Lower lobe of right lung (tissue), 2 donors: ENCODE measurements at regions not wholly inside any gene's neighbourhood (a gene's known extent, or its start where the extent isn't known, plus 50 kb on each side); places are given as distances from the start of the nearest gene placed in this dataset.

Source experiments
- ATAC-seq, 2 donors: fragments of 200-7000 bp; cut with Tn5 transposase; one replicate each; pipeline ENCODE4 v1.9.1; 2020 to 2022; ENCODE audit warnings: mild to moderate bottlenecking in 2 of 2, moderate library complexity in 2 of 2
- DNase-seq: peaks from one replicate; pipeline ENCODE4 v3.0.0-alpha.2; 2020
- H3K27ac ChIP-seq: fragments of 200-600 bp; one replicate; pipeline ENCODE4 v1.8.0; 2022
- H3K27me3 ChIP-seq: fragments of 200-600 bp; one replicate; pipeline ENCODE4 v1.8.0; 2022; ENCODE audit warnings: low read depth
- H3K36me3 ChIP-seq: fragments of 200-600 bp; one replicate; pipeline ENCODE4 v1.8.0; 2022; ENCODE audit warnings: mild to moderate bottlenecking
- H3K4me1 ChIP-seq: fragments of 200-600 bp; one replicate; pipeline ENCODE4 v1.8.0; 2022
- H3K4me3 ChIP-seq: fragments of 200-600 bp; one replicate; pipeline ENCODE4 v1.8.0; 2022; ENCODE audit warnings: mild to moderate bottlenecking
- H3K9me3 ChIP-seq: fragments of 200-600 bp; one replicate; pipeline ENCODE4 v1.8.0; 2022
- intact Hi-C: fragments of 100-400 bp; cut with DNase I; formaldehyde crosslinking; loops from one replicate; pipeline ENCODE4 v1.11.0; 2022
- TF ChIP-seq, protein P1 (sequence below): fragments of 200-600 bp; IDR thresholded peaks from one replicate; pipeline ENCODE4 v1.8.0; 2022; ENCODE audit warnings: antibody characterized with exemption, mild to moderate bottlenecking
- donor health status: DM: no; HTN: yes; CAD: no; lungs with severe emphysema.

DNA sequence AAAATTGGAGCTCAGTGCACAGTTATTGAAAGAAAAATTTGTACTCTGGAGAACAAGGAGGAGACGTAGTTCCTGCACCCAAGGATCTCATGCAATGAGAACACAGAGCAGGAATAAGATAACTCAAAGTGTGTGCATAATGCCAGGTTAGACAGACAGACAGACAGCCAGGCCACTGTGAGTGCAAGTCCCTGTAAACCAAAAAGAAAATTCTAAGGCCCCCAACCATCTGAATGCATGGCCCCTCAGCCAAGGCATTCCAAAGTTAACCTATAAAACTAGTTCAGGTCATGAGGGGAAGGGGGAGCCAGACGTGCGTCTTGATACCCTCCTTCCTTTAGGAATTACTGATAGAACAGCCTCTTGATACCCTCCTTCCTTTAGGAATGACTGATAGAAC lies 94.5 kb upstream of the ENPP6 start:
- H3K27me3 ChIP-seq: no peaks in the 10 kb centered on the region
- H3K27ac ChIP-seq: no peak overlapping the region
- DNase-seq (no peak), ATAC-seq (no peak)
- H3K36me3 ChIP-seq: no peaks in the 10 kb centered on the region
- TF ChIP-seq, protein P1, sequence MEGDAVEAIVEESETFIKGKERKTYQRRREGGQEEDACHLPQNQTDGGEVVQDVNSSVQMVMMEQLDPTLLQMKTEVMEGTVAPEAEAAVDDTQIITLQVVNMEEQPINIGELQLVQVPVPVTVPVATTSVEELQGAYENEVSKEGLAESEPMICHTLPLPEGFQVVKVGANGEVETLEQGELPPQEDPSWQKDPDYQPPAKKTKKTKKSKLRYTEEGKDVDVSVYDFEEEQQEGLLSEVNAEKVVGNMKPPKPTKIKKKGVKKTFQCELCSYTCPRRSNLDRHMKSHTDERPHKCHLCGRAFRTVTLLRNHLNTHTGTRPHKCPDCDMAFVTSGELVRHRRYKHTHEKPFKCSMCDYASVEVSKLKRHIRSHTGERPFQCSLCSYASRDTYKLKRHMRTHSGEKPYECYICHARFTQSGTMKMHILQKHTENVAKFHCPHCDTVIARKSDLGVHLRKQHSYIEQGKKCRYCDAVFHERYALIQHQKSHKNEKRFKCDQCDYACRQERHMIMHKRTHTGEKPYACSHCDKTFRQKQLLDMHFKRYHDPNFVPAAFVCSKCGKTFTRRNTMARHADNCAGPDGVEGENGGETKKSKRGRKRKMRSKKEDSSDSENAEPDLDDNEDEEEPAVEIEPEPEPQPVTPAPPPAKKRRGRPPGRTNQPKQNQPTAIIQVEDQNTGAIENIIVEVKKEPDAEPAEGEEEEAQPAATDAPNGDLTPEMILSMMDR: no peak
- intact Hi-C loops: no loop called here
- no peak overlapping the region for H3K4me3 ChIP-seq
- H3K9me3 ChIP-seq: no peaks in the 10 kb centered on the region
- no peaks in the 10 kb centered on the region for H3K4me1 ChIP-seq

DNA sequence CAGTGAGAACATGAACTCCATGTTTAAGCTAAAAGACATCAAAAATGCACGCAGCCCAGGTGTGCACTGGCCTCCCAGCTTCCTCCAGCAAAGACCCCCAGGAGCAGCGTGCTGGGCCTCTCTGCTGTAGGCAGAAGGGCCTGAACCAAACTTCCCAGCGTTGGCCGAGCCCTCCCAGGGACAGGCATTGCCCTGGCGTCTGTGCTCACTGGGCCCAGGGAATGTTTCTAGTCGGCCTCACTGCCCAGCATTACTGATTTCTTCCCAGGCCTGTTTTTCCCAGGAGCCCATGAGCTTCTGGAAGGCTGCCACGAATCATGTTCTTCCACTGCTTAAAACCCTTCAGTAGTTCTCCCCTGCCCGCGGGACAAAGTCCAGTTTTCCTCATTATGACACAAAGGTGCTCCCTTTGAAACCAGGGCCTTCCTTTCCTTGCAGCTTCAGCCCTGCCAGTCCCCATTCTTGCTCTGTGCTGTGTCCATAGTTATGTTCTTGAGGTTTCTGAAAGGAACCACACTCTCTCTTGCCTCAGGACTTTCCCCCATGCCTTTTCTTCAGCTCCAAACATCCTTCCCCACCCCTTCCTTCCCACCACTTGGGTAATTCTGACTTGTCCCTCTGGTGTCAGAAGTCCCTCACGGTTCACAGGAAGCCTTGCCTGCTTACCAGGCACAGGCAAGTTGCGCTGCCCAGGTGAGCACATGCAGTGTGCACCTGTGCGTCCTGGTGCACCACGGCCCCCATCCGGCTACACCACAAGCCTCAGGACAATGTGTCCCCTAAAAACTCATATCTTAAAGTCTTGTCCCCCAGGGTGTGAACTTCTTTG lies 93.4 kb upstream of the ENPP6 start:
- H3K9me3 ChIP-seq: no peaks in the 10 kb centered on the region
- no peaks in the 10 kb centered on the region for H3K4me1 ChIP-seq
- intact Hi-C loops: no loop called here
- no peak overlapping the region for H3K4me3 ChIP-seq
- ATAC-seq (no peak), DNase-seq (no peak)
- no peak overlapping the region for H3K27ac ChIP-seq
- TF ChIP-seq, protein P1: no peak
- no peaks in the 10 kb centered on the region for H3K36me3 ChIP-seq
- no peaks in the 10 kb centered on the region for H3K27me3 ChIP-seq

DNA sequence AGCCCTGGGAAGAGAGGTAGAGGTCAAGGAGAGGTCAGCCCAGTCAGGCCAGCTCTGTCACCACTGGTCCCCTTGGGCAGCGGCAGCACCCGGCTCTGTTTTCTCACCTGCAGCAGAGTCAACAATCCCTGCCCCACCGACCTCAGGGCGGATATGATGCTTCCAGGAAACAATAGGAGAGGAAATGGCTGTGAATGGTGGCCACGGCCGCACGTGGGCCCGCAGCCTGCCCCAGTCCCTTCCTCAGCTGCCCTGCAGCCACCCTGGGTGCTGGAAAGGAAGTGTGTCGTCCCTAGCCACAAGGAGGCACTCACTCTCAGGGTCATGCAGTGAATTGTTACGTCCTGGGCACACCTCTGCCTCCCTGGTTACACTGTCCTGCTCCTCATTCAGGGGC lies 92.5 kb upstream of the ENPP6 start:
- Histone ChIP-seq H3K27me3 (no peaks in the 10 kb centered on the region), H3K36me3 (no peaks in the 10 kb centered on the region), H3K9me3 (no peaks in the 10 kb centered on the region), H3K27ac (no peak overlapping the region), H3K4me3 (no peak overlapping the region), H3K4me1 (no peaks in the 10 kb centered on the region)
- DNase-seq: peak; percentile 61
- TF ChIP-seq, protein P1: peak; percentile 44
- intact Hi-C loops: no loop called here
- ATAC-seq: peak; percentile 81 to 83

DNA sequence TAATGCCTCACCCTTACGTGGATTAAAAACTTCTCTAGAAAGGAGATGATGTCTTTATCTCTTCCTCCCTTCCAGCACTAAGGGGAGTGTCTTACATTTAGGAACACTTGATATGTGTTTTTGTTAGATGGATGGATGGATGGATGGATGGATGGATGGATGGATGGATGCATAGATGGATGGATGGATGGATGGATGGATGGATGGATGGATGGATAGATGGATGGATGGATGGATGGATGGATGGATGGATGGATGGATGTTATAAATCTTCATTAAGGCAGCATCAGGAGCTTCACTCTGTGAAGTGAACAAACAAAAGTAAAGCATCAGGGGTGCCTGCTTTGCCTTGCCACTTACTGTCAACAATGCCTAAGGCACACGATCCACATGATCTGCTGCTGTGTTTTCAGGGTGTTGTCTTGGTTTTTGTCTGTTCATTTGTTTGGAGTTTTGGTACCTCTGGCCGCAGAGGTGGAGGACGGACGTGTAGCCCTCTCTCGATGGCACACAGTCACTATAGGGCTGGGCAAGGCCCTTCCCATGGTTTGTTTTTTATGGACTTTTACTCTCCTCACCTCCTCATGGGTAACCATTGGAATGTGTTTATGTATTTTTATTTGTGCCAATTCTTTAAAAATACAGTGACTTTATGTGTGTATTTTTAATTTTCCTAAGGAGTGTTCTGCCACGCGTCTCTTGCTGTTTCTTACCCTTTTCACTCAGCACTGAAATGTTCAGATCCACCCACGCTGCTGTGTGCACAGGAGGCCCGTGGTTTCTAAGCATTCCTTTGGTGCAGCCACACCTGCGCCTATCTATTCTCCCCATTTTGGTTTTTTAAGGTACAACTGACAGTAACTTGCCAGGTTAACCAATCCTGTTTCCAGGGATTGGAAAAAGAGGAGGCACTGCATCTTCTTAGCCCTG lies 91.8 kb upstream of the ENPP6 start:
- no peak for DNase-seq
- TF ChIP-seq, protein P1: no peak
- intact Hi-C loops: no loop called here
- Histone ChIP-seq H3K4me1 (no peaks in the 10 kb centered on the region), H3K4me3 (no peak overlapping the region), H3K9me3 (peaks cover 2% of the 10 kb centered on the region), H3K36me3 (no peaks in the 10 kb centered on the region), H3K27me3 (no peaks in the 10 kb centered on the region), H3K27ac (no peak overlapping the region)
- ATAC-seq: no peak

DNA sequence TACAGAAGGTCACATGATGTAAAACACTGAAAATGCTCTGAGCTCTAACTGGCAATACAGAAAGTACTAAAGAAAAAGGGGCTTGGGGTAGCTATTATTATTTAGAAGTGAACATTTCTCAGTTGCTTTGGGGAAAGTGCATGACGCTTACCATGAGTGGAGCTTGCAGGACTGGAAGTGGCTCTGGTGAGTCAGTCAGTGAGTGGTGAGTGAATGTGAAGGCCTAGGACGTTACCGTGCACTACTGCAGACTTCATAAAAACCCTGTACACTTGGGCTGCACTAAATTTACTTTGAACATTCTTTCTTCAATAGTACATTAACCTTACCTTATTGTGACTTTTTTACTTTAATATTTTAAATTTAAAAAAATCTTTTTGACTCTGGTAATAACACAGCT lies 89.3 kb upstream of the ENPP6 start:
- Histone ChIP-seq H3K36me3 (no peaks in the 10 kb centered on the region), H3K27me3 (no peaks in the 10 kb centered on the region), H3K9me3 (peaks cover 3% of the 10 kb centered on the region), H3K4me1 (no peaks in the 10 kb centered on the region), H3K4me3 (no peak overlapping the region), H3K27ac (no peak overlapping the region)
- TF ChIP-seq, protein P1: no peak
- intact Hi-C loops: no loop called here
- no peak for DNase-seq
- ATAC-seq: no peak
